GM19023 (cell line): ENCODE measurements at regions not wholly inside any gene's neighbourhood (a gene's known extent, or its start where the extent isn't known, plus 50 kb on each side); places are given as distances from the start of the nearest gene placed in this dataset.
"Not testable (repeated sequence)": the region's sequence is repeated elsewhere in the genome, so short reads cannot be mapped to it uniquely, and the experiment has no call there.

Source experiments
- ATAC-seq: cut with Tn5 transposase; IDR thresholded peaks from one replicate; pipeline ENCODE4 v1.9.1; 2021; ENCODE audit warnings: mild to moderate bottlenecking, moderate library complexity; ENCODE audit not compliant: unreplicated experiment

- no peak for ATAC-seq
Measured at GRCh38 chr4:128758314-128758922, 51.1 kb upstream of the JADE1 start.

GRCh38 chr4:128757712-128758111 lies 51.8 kb upstream of the JADE1 start:
- no peak for ATAC-seq

GRCh38 chr4:128751354-128751753 lies 58.1 kb upstream of the JADE1 start:
- no peak for ATAC-seq

DNA sequence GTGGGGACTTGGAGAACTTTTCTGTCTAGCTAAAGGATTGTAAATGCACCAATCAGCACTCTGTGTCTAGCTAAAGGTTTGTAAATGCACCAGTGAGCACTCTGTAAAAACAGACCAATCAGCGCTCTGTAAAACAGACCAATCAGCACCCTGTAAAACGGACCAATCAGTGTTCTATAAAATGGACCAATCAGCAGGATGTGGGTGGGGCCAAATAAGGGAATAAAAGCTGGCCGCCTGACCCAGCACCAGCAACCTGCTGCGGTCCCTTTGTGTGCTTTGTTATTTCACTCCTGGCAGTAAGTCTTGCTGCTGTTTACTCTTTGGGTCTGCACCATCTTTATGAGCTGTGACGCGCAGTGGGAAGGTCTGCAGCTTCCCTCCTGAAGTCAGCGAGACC lies 67.8 kb upstream of the JADE1 start:
- not testable (repeated sequence) for ATAC-seq

GRCh38 chr4:128737098-128737513 lies 72.4 kb upstream of the JADE1 start:
- no peak for ATAC-seq

GRCh38 chr4:128735714-128736113 lies 73.8 kb upstream of the JADE1 start:
- no peak for ATAC-seq

DNA sequence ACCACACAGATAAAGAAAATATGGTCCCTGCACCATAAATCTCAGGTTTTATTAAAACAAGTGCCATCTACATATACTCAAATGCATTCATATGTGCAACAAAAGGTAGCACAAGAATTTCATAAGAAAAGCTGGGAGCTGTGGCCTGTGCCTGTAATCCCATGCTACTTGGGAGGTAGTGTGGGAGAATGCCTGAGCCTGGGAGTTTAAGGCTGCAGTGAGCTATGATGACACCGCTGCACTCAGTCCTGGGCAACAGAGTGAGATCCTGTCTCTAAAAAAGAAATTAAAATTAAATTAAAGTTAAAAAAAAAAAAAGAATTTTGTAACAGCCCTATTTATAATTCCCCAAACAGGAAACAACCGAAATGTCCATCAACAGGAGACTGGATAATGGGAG lies 81.3 kb upstream of the JADE1 start:
- no peak for ATAC-seq

- no peak for ATAC-seq
Measured at GRCh38 chr4:128727658-128728057, 81.8 kb upstream of the JADE1 start.

- ATAC-seq: no peak
Measured at GRCh38 chr4:128725405-128726055, 84.0 kb upstream of the JADE1 start.

DNA sequence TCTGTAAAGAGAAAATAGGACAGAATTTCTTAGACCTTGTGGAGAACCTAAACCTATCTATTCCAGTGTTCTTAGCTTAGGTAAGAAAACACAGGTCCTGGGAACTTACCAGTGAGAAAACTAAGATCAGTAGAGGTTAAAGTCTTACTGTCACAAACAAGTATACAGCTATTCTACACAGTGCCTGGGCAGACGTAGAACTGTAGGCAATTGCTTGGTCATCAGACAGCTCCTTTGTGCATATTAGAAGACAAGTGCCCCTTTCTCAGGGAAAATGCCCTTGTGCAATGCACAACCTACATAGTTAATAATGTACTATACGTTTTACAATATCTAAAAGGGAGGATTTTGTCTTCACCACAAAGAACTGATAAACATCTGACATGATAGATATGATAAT lies 86.6 kb upstream of the JADE1 start:
- ATAC-seq: no peak

DNA sequence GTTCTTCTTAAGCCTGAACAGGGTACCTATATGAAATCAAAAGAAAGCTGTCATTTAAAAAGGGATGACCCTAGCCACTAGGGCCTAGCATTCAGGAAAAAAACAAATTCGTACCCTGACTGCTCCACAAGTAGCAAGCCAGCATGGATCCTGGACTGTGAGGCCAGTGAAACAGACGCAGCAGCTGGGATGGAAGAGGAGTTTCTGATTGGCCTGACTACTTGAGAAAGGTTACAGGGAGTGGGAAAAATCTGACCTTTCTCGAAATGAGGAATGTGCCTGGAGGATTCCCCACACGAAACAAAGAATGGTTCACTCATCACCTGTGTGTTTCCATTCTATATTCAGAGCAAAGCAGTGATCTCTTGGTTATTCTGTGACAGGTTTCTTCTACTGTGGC lies 87.6 kb upstream of the JADE1 start:
- no peak for ATAC-seq

DNA sequence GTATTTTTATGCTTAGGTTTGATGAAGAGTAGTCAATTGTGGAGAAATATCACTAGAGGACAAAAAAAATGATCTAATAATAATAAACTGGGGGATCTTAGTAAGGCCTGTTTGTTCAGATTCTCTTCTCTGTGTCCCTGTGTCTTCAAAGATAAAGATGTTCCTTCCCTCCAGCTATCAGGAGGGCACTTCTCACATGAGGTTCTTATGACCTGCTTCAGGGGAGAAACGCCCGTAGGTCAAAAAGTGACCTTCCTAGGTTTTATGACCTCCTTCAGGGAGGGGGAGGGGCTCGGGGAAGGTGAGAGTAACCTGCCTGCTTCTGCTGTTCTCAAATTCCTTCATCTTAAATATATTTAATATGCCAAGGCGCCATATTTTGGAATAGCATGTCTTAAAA lies 89.2 kb upstream of the JADE1 start:
- no peak for ATAC-seq

DNA sequence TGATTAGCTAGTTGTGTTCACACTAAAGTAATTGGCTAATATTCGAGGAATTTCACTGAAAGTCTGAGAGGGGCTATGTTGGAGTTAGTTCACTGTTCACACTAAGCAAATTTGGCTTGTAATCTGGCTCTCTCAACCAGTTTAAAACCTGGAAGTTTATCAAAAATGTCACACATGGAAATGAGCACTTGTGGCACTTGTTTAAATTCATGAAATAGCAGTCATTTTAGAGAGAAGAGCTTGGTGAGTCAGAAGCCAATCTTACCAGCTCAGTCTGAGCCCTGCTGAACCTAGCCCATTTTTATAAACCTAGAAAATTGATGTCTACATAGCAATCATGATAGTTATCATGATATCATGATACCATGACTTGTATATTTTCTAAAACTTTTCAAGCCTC lies 90.7 kb upstream of the JADE1 start:
- no peak for ATAC-seq

DNA sequence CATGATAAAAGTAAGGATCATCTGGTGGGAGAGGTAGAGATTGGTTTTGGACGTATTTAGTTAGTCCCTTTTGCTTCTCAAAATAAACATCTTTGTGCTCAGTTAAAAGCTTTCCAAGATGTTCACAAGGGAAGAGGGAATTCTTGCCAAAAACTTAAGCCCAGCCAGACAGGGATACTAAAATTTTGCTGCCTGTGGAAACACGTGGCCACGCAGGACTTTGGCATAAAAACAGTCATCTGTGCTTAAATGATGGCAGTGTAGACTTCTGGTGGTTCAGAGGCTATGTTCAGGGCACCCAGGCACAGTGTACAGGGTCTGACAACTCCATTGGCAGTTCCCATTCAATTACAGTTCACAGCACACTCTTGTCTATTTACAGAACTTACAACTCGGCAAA lies 93.2 kb upstream of the JADE1 start:
- no peak for ATAC-seq

DNA sequence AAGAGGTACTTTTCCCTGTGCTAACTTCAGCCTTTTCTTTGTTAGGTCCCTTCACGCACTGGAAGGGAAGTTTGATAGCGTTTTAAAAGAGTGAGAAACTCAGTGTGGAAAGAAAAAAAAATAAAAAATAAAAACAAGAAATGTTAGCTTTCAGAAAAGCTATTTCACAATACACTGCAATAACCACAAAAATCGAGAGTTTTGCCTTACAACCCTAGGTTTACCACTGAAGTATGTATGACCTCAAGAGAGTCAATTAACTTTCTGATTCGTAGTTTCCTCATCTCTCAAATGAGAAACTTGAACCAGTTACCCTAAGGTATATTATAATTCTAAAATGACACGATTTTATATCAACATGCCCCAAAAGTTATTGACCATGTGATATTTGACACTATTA lies 93.9 kb upstream of the JADE1 start:
- ATAC-seq: no peak

- ATAC-seq: no peak
Measured at GRCh38 chr4:128711361-128711760, 98.1 kb upstream of the JADE1 start.

DNA sequence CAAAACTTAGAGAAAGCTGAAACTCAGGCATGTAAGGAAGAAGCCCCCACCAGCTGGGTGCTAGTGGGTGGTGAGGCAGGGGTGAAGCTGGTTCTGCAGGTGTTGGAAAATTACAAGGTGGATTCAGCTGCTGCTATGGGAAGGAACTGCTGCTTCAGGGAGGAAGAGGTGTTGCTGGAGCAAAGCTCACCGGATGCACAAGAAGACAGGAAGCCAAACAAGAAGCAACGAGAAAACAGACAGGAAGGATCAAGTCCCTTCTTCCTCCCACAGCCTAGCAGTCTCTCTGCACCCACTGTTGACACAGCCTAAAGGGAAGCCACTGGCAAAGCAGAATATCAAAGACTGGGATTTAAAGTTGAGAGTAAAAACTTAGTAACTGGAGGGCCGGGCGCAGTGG lies 100.2 kb upstream of the JADE1 start:
- no peak for ATAC-seq

- ATAC-seq: no peak
Measured at GRCh38 chr4:128707864-128708263, 101.6 kb upstream of the JADE1 start.

DNA sequence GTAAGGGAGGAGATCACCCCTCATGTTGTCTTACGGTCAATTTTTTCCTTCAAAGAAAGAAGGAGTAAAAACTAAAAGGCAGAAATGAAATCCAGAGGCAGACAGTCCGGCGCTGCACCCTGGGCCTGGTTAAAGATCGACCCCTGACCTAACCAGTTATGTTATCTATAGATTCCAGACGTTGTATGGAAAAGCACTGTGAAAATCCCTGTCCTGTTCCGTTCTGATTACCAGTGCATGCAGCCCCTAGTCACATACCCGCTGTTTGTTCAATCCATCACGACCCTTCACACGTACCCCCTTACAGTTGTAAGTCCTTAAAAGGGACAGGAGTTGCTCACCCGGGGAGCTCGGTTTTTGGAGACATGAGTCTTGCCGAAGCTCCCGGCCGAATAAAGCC lies 105.6 kb upstream of the JADE1 start:
- ATAC-seq: no peak

DNA sequence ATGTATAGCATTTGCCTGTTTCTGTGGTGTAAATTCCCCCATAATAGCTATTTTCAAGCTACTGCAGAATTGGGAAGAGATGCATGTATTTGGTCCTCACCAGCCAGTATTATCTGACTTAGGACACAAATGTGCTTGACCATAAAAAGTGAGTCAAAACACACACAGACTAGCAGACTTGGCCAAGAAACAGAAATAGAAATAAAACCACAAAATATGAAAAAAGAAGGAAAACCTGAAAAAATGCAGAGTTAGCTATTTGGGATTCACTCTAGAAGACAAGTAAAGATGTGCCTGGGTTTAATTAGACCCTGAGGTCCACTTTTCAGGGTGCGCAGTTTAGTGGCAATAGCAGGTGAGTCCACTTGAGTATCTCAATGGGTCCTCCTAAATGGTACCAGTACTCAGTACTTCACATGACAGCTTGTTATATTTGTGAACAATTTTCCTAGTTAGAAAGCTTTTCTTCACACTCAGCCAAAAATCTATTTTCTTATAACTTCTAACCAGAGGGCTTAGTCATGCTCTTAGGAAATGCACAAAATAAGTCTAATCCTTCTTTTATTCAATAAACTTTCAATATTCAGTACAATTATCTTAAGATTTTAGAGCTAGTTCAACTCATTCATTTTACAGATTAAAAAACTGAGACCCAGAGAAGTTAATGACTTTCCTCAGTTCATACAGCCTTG lies 108.7 kb upstream of the JADE1 start:
- no peak for ATAC-seq

GRCh38 chr4:128698386-128698785 lies 111.1 kb upstream of the JADE1 start:
- no peak for ATAC-seq

- ATAC-seq: no peak
Measured at GRCh38 chr4:128697323-128697722, 112.2 kb upstream of the JADE1 start.
